ENCODE measurements at regions not wholly inside any gene's neighbourhood (a gene's known extent, or its start where the extent isn't known, plus 50 kb on each side); places are given as distances from the start of the nearest gene placed in this dataset.

DNA sequence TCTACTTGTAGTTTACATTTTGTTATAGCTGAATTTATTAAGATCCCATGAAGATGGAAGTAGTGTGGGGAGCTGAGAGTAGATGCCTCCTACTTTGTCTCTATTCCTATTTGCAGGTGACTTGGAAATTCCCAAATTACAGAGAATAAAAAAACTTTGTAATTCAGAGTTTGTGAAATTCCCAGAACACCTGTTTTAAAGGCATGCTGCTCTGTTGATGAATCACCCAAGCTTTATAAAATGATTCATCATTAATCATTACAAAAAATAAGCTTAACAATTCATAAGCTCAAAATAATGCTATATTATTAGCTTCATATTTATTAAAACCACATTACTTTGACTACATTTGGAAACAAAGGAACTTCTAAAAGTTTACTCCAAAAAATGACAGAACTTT lies 856.3 kb downstream of the RPA4 start:
- Histone ChIP-seq H3K4me3 (ENCODE audit: insufficient read depth, low read depth, low read length) (no peak overlapping the region), H3K36me3 (replicated peaks; ENCODE audit: control insufficient read depth, insufficient read depth, low read length) (no peaks in the 10 kb centered on the region), H3K27me3 (ENCODE audit: control insufficient read depth, insufficient read depth, low read length) (no peaks in the 10 kb centered on the region)
- no peak for DNase-seq

DNA sequence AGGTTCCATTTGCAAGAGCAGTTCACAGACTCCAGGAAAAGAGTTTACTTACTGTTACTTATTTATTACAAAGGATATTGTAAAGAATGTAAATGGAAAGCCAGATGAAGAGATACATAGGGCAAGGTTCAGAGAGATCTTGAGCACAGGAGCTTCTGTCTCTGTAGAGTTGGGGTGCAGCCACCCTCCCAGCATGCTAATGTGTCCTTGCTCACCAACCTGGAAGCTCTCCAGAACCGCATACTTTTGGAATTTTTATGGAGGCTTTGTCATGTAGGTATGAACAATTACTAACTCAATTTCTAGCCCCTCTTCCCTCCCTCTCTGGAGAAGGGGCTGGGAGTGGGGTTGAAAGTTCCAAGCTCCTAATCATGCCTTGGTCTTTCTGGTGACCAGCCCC lies 857.2 kb downstream of the RPA4 start:
- DNase-seq: no peak
- Histone ChIP-seq H3K36me3 (replicated peaks; ENCODE audit: control insufficient read depth, insufficient read depth, low read length) (no peaks in the 10 kb centered on the region), H3K27me3 (ENCODE audit: control insufficient read depth, insufficient read depth, low read length) (no peaks in the 10 kb centered on the region), H3K4me3 (ENCODE audit: insufficient read depth, low read depth, low read length) (no peak overlapping the region)

DNA sequence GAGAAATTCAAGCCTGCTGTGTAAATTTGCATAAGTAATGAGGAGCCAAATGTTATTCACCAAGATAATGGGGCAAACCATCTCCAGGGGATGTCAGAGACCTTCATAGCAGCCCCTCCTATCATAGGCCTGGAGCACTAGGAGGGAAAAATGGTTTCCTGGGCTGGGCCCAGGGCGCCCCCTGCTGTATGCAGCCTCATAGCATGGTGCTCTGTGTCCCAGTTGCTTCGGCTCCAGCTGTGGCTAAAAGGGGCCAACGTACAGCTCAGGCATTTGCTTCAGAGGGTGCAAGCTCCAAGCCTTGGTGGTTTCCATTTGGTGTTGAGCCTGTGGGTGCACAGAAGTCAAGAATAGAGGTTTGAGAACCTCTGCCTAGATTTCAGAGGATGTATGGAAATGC lies 859.3 kb downstream of the RPA4 start:
- no peak for DNase-seq
- no peaks in the 10 kb centered on the region for H3K27me3 ChIP-seq (ENCODE audit: control insufficient read depth, insufficient read depth, low read length)
- H3K4me3 ChIP-seq (ENCODE audit: insufficient read depth, low read depth, low read length): no peak overlapping the region
- no peaks in the 10 kb centered on the region for H3K36me3 ChIP-seq (replicated peaks; ENCODE audit: control insufficient read depth, insufficient read depth, low read length)

DNA sequence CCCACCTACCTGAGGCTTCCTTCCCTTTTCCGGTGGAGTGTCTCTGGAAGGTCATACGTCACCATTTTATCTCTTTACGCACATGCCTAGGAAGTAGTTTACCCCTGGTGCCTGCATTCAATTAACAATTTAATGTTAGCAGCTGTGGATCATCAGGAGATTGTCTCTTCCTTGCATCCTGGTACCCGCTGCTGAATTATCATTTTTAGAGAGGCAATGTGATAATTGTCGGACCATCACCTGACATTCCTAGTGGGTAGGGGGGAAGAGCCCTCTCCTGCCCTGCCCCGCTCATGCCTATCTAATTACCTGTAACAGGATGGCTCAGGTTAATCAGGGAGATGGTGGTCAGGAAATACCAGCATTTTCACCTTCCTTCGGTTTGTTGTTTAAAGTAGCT lies 863.6 kb downstream of the RPA4 start:
- Histone ChIP-seq H3K36me3 (replicated peaks; ENCODE audit: control insufficient read depth, insufficient read depth, low read length) (no peaks in the 10 kb centered on the region), H3K27me3 (ENCODE audit: control insufficient read depth, insufficient read depth, low read length) (no peaks in the 10 kb centered on the region), H3K4me3 (ENCODE audit: insufficient read depth, low read depth, low read length) (no peak overlapping the region)
- DNase-seq: no peak

DNA sequence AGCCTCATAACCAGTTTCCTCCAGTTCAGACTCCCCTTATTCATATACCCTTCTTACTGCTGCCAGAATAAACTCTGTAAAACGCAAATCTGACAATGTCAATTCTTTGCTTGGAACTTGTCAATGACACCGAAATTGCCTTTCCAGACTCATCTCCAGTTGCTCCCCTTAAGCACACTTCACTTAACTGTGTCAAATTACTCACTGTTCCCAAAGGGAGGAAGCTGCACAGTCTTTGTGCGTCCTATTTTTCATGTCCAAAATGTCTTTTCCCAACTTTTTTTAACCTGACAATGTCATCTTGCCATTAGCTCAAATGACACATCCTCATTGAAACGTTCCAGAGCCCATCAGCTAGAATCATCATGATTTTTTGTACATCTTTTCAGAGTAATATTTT lies 867.3 kb downstream of the RPA4 start:
- no peak overlapping the region for H3K4me3 ChIP-seq (ENCODE audit: insufficient read depth, low read depth, low read length)
- no peaks in the 10 kb centered on the region for H3K27me3 ChIP-seq (ENCODE audit: control insufficient read depth, insufficient read depth, low read length)
- H3K36me3 ChIP-seq (replicated peaks; ENCODE audit: control insufficient read depth, insufficient read depth, low read length): no peaks in the 10 kb centered on the region
- DNase-seq: no peak

DNA sequence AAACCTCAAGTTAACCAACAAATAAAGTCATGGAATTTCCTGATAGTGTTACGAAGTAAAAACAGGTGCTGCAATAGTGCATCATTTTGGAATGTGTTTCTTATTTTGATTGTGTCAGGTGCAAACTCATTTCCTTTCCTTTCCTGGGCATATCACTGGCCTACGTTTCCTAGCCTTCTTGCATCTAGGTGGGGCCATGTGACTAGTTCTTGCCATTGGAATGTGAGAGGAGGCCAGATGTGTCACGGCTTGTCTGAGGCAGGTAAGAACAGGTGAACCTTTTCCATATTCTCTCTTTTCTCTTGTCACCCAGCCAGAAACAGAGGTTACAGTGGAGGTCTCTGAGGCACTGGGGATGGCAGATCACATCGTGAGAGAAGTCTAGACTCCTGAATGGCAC lies 868.0 kb downstream of the RPA4 start:
- Histone ChIP-seq H3K27me3 (ENCODE audit: control insufficient read depth, insufficient read depth, low read length) (no peaks in the 10 kb centered on the region), H3K4me3 (ENCODE audit: insufficient read depth, low read depth, low read length) (no peak overlapping the region), H3K36me3 (replicated peaks; ENCODE audit: control insufficient read depth, insufficient read depth, low read length) (no peaks in the 10 kb centered on the region)
- DNase-seq: no peak

DNA sequence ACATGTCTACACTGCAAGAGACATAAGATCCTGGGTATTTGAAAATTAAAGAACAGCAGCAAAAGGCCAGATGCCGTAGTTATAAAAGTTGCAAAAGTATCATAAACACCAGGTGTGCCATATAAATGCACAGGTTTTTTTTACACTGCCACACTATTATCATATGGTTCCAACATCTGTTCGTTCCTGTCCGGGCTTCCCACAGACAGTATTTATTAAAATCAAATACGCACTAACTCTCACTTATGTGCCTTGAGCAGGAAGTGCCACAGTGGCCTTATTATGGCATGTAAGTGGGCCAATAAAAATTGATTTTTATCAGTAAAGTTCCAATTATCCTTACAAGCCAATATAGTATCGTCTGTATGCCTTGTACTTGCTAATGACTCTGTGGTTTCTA lies 873.2 kb downstream of the RPA4 start:
- H3K4me3 ChIP-seq (ENCODE audit: insufficient read depth, low read depth, low read length): no peak overlapping the region
- no peaks in the 10 kb centered on the region for H3K36me3 ChIP-seq (replicated peaks; ENCODE audit: control insufficient read depth, insufficient read depth, low read length)
- no peak for DNase-seq
- H3K27me3 ChIP-seq (ENCODE audit: control insufficient read depth, insufficient read depth, low read length): no peaks in the 10 kb centered on the region

DNA sequence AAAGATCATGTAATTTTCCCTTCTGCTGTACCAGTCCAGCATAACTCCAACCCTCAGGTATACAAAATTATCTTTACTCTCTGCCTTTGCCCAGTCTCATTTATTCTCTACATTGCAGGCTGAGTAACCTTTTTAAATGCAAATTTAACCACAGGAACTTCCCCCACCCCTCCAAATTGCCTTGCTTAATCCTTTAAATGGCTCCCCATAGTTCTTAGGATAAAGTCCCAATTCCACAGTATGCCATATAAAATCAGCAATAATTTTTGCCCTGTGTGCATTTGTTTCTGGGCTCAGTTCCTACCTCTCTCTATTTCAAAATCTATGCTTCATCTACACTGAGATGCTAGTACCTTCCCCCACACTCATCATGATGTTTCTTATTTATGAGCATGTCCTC lies 879.7 kb downstream of the RPA4 start:
- H3K4me3 ChIP-seq (ENCODE audit: insufficient read depth, low read depth, low read length): no peak overlapping the region
- no peaks in the 10 kb centered on the region for H3K36me3 ChIP-seq (replicated peaks; ENCODE audit: control insufficient read depth, insufficient read depth, low read length)
- no peaks in the 10 kb centered on the region for H3K27me3 ChIP-seq (ENCODE audit: control insufficient read depth, insufficient read depth, low read length)
- DNase-seq: peak; percentile 22

DNA sequence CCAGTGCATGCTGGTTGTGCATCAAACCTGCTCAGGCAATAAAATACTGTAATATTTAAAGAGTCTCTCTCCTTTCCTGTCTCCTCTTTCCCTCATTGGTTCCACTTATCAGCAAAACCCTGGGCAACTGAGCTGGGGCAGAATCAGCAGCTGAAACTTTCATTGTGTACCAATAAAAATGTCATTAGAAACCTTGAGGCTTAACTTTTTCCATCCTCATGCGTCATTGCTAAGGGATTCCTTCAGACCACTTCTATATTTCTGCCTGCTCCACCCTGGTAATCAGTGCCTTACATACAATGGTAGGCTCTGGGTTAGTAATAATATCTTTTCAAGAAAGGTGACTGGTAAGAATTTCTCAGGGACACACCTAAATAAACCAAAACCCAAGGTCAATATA lies 880.3 kb downstream of the RPA4 start:
- Histone ChIP-seq H3K4me3 (ENCODE audit: insufficient read depth, low read depth, low read length) (no peak overlapping the region), H3K27me3 (ENCODE audit: control insufficient read depth, insufficient read depth, low read length) (no peaks in the 10 kb centered on the region), H3K36me3 (replicated peaks; ENCODE audit: control insufficient read depth, insufficient read depth, low read length) (no peaks in the 10 kb centered on the region)
- no peak for DNase-seq

DNA sequence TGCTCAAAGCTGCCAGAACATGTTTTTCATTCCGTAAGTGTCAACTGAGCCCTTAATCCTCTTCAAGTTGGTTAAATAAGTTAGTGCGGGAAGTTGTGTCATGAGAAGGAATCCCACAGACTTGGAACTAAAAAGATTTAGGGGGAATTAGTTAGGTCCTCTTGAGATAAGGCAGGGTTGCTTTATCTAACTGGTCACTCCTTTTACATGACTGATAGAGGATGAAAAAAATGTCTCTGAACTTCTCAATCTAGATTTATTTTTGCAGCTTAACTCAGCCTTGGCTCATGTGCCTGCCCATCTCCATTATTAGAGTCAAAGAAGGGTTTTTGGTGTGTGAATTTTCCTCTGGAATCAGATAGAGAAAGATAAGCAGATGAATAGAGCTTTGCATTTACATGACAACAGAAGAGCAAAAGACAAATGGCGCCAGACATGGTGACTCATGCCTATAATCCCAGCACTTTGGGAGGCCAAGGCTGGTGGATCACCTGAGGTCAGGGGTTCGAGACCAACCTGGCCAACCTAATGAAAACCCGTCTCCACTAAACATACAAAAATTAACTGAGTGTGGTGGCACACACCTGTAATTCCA lies 882.9 kb downstream of the RPA4 start:
- Histone ChIP-seq H3K4me3 (ENCODE audit: insufficient read depth, low read depth, low read length) (no peak overlapping the region), H3K36me3 (replicated peaks; ENCODE audit: control insufficient read depth, insufficient read depth, low read length) (no peaks in the 10 kb centered on the region), H3K27me3 (ENCODE audit: control insufficient read depth, insufficient read depth, low read length) (no peaks in the 10 kb centered on the region)
- no peak for DNase-seq

DNA sequence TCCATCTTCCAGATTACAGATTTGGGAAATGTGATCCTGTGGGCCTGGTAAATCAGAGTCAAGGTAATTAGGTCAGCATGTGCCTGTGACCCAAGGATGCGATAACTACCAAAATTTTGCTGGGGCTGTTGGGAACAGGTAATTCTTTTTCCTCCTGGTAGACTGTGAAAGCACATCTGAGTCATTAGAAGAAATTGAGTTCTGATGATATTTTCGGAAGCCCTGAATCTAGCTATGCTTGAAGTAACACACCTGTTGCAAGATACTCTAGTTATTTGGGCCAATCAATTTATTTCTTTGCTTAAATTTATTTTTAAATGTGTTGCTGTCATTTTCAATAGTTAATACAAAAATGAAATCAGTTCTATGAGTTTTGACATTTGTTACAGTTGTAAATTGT lies 903.6 kb downstream of the RPA4 start:
- DNase-seq: no peak
- no peak overlapping the region for H3K4me3 ChIP-seq (ENCODE audit: insufficient read depth, low read depth, low read length)
- no peaks in the 10 kb centered on the region for H3K27me3 ChIP-seq (ENCODE audit: control insufficient read depth, insufficient read depth, low read length)
- H3K36me3 ChIP-seq (replicated peaks; ENCODE audit: control insufficient read depth, insufficient read depth, low read length): no peaks in the 10 kb centered on the region

DNA sequence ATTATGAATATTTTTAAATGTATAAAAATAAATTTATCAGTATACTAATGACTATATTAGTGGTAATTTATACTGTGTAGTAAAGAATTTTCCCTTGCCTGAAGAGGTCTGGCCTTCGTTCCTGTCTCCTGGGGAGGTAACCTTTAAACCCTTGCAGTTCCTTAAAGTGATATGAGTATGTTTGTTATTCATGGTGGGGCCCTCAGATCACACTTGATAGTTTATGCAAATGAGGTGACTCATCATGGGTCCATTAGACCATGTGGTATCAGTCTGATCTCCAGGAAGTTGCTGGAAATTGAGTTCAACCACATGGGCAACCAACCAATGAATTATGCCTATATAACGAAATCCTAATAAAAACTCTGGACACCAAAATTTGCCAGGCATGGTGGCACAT lies 904.1 kb downstream of the RPA4 start:
- no peak for DNase-seq
- Histone ChIP-seq H3K27me3 (ENCODE audit: control insufficient read depth, insufficient read depth, low read length) (no peaks in the 10 kb centered on the region), H3K36me3 (replicated peaks; ENCODE audit: control insufficient read depth, insufficient read depth, low read length) (no peaks in the 10 kb centered on the region), H3K4me3 (ENCODE audit: insufficient read depth, low read depth, low read length) (no peak overlapping the region)

DNA sequence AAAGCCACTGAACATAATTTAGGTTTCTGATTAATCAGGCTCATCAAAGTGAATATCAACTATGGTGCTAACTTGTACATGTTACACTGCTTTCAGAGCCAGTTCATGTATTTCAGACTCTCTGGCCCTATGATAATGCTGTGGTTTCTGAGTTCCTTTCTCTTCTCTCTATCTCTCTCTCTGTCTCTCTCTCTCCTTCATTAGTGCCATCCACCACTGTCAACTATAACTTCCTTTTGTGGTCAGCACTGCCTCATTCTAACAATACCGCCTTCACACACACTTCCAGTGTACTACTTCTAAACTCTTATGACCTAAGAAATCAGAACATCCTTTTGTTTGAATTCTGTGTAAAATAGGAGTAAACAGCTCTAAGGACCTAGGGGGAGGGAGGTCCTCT lies 907.1 kb downstream of the RPA4 start:
- no peak for DNase-seq
- Histone ChIP-seq H3K4me3 (ENCODE audit: insufficient read depth, low read depth, low read length) (no peak overlapping the region), H3K36me3 (replicated peaks; ENCODE audit: control insufficient read depth, insufficient read depth, low read length) (no peaks in the 10 kb centered on the region), H3K27me3 (ENCODE audit: control insufficient read depth, insufficient read depth, low read length) (no peaks in the 10 kb centered on the region)

DNA sequence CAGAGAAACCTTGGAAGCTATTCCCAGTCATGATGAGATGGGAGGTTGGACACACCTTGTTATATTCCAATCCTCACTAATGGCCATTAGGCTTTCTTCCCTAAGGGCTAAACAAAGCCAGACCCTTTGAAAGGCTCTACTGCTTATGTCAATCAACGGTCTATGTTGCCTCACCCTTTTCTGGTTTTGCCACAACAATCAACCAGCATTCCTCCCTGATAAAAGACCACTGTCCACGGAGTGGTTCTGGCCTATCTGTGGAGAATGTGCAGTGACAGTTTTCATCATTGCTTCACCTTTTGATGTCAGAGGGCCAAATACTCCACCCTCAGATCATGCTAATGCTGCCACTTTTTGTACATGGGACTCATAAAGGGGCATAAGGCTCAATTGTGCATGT lies 913.4 kb downstream of the RPA4 start:
- Histone ChIP-seq H3K36me3 (replicated peaks; ENCODE audit: control insufficient read depth, insufficient read depth, low read length) (no peaks in the 10 kb centered on the region), H3K4me3 (ENCODE audit: insufficient read depth, low read depth, low read length) (no peak overlapping the region), H3K27me3 (ENCODE audit: control insufficient read depth, insufficient read depth, low read length) (no peaks in the 10 kb centered on the region)
- no peak for DNase-seq

DNA sequence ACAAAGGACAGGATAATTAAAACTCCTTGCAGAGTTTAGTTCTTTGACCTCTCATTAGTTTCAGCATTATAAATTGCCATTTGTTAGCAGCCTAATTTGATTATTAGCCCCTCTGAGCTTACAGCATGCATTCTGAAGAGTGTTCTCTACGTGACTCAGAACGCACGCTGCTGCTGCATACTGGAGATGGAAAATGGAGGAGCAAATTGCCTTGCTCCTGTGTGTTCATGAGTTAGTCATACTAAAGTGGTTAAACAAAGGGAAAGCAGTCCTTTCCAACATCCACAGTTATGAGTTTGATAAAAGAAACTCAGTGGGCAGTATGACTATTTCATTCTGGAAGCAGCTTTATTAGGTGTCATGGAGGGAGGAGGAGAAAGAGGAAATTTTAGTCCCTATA lies 922.5 kb downstream of the RPA4 start:
- no peaks in the 10 kb centered on the region for H3K27me3 ChIP-seq (ENCODE audit: control insufficient read depth, insufficient read depth, low read length)
- no peak overlapping the region for H3K4me3 ChIP-seq (ENCODE audit: insufficient read depth, low read depth, low read length)
- no peak for DNase-seq
- no peaks in the 10 kb centered on the region for H3K36me3 ChIP-seq (replicated peaks; ENCODE audit: control insufficient read depth, insufficient read depth, low read length)

DNA sequence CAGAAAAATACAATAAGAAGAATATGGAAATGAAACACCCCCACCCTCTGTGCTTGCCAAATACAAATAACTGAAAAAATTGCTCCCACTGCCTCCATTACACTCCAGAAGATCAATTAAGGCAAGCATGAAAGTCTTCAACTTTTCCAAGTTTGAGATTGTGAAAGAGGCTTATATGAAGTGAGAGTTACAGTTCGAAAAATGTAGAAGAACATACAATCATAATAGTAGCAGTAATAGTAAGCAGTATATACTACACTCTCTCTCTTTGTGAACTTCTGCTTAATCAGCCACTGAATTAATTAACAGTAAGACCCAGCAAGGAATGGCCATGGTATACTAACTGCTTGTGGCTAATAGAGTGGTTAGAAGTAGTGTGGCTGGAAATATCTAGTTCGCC lies 923.2 kb downstream of the RPA4 start:
- Histone ChIP-seq H3K27me3 (ENCODE audit: control insufficient read depth, insufficient read depth, low read length) (no peaks in the 10 kb centered on the region), H3K36me3 (replicated peaks; ENCODE audit: control insufficient read depth, insufficient read depth, low read length) (no peaks in the 10 kb centered on the region), H3K4me3 (ENCODE audit: insufficient read depth, low read depth, low read length) (no peak overlapping the region)
- no peak for DNase-seq

All from H7 (cell line).